ENCODE measurements at regions not wholly inside any gene's neighbourhood (a gene's known extent, or its start where the extent isn't known, plus 50 kb on each side); places are given as distances from the start of the nearest gene placed in this dataset.
"Not testable (repeated sequence)": the region's sequence is repeated elsewhere in the genome, so short reads cannot be mapped to it uniquely, and the experiment has no call there.

DNA sequence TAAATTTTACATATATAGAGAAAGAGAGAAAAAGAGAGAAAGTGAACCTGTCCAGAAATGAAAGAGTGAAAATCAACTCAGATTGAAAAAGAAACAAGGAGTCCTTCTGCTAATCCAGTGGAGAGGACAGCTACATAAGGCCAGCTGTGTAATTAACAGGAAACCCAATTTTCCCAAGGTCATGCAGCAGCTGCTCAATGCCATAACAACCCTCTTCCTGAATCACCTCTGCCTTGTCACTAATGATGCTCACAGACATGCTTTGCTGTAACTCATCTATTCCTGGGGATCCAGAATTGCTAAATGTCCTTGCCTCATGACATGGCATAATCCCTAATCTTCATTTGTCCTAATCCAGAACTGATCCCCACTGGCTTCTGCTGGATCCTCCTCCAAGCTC lies 288.6 kb downstream of the NEBL start:
- no peak for DNase-seq

DNA sequence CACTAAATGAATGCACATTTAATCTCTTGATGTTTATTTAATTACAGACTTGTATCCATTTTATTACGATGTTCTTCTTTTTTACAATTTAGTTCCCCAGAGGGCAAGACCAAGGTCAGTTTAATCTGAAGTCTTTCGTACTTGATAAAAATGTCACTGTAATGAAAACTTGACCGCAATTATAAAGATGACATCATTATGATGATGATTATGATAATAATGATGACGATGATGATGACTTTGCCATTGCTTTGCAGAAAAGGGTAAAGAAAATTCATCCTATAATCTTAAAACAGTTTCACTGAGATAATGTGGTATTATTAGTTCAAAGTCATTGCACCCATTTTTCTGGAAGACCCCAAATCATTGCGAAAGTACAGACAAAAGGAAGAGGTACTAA lies 290.1 kb downstream of the NEBL start:
- DNase-seq: no peak

DNA sequence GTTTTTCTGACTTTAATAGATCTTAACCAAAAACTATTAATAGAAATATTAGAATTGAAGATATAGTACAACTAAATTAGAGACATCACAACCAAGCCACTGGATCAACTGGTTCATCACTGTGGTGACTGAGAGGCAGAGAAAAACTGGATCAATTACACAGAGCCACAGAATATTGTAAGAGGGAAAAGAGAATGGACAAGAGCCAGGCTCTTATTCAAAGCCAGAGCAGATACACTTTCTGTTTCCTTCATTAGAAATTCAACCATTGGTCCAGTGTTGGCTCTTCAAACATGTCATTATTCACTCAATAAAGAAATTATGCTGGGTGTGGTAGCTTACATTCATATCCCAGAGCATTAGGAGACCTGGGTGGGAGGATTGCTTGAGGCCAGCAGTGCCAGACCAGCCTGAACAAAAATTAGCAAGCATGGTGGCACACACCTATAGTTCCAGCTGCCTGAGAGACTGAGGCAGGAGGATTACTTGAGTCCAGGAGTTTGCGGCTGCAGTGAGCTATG lies 295.1 kb downstream of the NEBL start:
- DNase-seq: no peak

DNA sequence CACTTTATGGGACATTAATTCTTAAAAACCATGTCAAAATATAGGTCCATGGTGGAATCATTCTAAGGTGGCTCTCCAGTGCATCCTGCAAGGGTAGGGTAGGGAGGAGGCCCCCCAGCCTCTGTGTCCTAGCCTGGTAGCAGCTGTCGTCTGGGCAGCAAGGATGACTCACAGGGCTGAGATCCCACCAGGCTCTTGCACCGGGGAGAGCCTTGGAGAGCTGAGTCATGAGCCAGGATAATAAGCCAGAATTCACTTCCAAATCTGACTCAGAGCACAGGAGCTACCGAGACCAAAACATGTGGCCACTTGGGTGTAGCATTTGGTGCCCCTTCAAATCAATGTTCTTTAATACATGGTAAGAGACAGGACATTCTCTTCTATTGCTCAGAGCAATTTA lies 298.5 kb downstream of the NEBL start:
- DNase-seq: no peak

DNA sequence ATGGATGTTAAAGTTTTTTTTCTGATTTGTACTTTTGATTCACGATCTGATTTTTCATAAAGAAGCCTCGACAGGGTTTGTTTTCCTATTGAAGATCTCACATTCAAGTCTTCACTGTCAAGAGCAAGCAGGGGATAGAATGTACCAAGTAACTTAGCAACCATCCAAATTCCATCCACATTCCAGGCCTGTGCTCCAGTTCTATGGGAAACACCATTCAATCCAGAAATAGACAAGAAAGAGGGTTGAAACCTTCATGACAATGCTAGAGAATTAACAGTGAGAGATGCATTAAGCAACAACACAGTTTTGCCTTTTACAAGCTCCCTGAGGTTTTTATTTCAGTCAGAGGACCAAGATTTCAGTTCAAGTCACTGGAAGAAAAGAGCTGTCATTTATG lies 300.2 kb downstream of the NEBL start:
- DNase-seq: no peak

DNA sequence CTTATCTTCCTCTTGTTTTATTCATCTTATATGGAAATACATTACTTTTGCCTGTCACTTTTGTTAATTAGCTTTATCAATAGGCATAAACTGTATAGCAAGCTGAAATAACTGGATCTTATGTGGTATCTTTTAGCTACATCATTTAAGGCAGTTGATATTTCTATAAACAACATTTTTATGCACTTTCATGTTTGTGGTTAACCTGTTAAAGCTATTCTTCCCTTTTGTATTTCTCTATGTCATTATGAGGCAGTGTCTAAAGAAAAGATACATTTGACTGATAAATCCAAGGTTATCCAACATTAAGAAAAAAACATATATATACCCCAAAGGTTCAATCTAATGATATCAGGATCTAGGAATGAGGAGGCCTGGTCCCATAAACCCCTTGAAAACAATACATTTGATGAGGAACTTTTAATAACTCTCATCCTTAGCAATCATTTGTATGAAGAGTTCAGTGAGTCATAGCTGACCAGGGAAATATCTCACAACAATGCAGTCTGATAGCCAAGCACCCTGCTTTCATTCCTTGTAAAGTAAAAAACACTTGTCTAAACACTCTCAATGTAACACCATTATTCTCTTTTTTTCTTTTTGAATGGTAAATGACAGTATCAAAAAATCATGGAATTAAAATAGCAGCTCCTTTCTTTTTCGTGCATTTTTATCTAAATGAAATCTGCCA lies 300.9 kb downstream of the NEBL start:
- DNase-seq: no peak

DNA sequence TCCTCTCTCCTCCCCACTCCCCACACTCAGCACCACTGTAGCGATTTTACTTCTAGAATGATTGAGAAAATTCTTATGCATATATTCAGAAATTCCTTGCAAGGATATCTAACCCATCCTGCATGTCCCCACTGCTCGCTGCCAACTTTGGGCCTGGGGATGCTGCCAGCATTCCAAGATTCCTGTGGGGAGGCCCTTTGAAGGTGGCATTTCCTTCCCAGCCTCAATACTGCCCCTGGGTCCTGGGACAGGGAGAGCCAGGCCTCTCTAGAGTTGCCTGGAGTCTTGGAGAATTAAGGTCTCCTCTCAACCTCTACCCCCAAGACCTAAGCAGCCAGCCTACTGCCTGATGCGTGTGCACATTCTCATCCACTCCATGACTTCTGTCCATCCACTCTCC lies 303.5 kb downstream of the NEBL start:
- no peak for DNase-seq

DNA sequence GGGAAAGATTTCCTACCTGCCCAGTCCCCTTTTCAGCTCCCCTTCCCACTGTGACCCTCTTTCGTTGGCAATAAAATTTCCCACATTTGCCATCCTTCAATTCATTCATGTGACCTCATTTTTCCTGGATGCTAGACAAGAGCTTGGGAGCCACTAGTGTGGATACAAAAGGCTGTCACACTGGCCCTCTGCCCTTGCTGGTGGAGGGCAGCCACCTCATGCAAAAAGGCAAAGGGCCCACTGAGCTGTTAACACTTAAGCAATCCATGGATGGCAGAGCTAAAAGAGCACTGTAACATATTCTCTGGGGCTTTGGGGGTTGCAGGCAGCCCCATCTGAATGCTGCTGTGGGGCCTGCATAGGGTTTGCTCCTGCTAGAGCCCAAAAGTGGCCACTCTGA lies 315.1 kb downstream of the NEBL start:
- DNase-seq: no peak

DNA sequence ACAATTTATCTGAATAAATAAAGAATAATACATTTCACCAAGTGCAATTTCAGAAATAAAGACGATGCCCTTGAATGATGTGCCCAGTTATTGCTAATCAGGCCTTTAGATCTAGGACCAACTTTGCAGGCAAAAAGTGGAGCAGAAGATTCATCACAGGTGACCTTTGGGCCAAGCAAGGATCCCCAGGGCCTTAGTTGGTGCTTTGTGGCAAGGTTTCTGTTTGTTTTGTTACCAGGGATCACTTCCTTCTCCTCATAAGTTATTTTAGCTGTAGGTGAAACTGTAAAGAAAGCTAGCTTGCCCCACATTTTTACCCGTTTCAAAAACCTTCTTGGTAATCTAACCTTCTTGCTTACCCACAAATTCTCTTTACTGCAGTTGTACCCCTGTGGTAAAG lies 323.2 kb downstream of the NEBL start:
- DNase-seq: no peak

DNA sequence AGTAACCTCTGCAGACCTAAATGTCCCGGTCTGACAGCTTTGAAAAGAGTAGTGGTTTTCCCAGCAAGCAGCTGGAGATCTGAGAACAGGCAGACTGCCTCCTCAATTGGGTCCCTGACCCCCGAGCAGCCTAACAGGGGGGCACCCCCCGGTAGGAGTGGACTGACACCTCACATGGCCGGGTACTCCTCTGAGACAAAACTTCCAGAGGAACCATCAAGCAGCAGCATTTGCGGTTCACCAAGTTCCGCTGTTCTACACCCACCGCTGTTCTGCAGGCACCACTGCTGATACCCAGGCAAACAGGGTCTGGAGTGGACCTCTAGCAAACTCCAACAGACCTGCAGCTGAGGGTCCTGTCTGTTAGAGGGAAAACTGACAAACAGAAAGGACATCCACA lies 341.1 kb downstream of the NEBL start:
- not testable (repeated sequence) for DNase-seq

DNA sequence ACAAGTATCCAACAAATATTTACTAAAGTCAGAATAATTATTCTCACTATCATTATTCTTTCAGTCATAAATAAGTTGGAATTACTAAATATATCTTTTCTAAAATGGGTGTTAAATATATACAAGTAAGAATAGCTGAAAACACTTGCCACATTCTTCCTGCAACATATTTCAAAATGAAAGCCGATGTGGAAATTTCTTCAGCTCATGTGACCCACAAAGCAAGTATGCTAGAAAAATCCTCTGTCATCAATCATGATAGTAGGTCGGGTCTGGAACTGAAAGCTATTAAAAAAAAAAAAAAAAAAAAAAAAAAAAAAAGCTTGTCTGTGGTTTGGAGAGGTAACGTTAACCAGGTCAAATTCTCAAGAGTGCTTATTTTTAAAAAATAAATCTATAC lies 344.7 kb downstream of the NEBL start:
- DNase-seq: peak in 1 of 2 experiments; percentile 1

DNA sequence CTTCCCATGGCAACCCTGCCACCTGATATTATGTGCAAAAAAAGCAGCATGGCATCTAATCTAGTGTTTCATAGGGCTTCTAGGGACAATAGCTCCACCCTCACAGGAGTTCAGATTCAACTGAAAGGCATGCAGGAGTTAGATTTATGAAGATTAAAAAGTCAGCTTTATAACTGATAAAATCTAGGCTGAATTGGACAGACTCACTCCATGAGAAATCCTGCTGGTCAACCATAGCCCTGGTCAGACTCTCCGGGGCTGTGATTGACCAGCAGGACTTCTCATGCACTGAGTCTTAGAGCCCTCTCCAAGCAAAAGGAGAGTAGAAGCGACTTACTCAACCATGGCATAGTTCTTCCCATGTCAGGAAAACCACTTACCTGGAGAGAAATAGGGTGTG lies 345.4 kb downstream of the NEBL start:
- DNase-seq: no peak

DNA sequence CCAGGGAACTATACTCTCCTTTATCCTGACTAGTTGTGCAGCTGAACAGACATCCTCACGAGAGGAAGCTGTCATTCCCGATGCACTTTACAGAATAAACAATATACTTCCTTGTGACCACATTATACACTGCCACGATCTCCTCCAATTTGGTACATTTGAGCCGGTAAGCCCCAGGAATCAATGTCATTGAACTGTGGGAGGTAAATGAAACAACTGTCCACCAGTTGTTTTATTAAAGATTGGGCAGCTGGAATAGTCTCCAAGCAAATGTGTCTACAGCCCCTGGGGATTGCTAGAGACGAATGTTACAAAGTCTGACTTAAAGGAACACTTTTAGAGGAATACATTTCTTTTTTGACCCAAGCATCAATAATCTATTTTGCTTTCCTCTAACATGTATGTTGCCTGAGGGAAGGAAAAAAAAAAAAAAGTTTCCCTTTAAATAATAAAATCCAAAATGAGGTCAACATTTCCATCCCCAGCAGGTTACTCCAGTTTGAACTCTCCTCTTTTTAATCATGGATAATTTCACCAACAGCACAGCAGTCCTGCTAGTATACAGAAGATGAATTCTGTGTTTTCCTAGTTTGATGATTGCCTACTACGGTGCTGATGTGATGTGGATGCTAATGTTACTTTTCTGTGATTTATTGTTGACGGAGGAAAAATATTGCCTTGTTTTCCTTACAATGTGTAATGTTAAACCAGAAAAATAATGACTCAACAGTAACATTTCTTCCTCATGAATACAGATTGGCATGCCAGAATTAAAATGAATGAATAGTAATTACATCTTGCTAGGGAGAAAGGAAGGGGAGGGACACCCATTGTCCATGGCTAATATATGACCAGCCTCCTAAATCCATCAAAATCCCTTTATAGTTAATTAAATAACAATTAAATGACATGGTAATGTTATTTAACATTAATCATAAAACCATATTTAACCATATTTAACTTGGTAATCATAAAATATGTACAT lies 360.9 kb downstream of the NEBL start:
- no peak for DNase-seq

DNA sequence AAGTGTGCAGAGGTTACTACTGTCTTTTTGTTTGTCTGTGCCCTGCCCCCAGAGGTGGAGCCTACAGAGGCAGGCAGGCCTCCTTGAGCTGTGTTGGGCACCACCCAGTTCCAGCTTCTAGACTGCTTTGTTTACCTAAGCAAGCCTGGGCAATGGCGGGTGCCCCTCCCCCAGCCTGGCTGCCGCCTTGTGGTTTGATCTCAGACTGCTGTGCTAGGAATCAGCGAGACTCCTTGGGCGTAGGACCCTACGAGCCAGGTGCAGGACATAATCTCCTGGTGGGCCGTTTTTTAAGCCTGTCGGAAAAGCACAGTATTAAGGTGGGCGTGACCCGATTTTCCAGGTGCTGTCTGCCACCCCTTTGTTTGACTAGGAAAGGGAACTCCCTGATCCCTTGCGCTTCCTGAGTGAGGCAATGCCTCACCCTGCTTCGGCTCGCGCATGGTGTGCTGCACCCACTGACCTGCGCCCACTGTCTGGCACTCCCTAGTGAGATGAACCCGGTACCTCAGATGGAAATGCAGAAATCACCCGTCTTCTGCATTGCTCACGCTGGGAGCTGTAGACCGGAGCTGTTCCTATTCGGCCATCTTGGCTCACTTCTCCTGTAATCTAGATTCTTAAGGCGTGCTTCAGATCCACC lies 365.7 kb downstream of the NEBL start:
- DNase-seq: not testable (repeated sequence)

DNA sequence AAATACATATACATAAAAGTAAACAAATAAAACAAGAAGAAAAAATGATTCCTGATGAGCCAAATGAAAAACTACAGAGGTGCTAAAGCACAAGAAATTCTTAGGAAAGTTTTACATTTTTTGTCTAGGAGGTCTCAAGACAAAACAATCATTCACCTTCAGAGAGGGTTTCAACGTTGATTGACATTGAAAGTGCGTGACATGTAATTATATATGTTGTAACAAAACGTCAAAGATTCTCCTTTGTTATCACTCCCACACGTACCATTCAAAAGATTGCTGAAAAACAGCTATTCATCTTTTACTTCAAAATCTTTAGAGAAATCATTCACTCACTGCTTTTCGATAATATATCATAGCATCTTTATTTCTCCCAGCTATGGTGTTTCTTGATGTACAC lies 375.9 kb downstream of the NEBL start:
- DNase-seq: no peak

DNA sequence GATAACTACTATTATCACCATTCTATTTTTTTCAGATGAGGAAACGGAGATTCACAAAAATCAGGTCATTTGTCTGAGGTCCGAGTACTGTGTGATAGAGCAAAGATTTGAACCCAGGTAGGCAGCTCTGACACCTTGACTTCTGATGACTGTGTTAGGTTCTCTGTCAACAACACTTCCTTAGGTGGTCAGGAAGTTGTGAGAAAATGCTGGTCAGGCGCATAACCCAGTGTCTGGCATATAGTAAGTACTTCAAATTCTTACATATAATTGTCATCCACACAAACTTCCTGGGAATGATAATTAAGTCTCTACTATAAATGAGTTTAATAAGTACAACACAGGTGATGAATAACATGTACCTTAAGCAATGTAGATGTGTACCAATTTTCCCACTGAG lies 381.5 kb downstream of the NEBL start:
- DNase-seq: no peak

DNA sequence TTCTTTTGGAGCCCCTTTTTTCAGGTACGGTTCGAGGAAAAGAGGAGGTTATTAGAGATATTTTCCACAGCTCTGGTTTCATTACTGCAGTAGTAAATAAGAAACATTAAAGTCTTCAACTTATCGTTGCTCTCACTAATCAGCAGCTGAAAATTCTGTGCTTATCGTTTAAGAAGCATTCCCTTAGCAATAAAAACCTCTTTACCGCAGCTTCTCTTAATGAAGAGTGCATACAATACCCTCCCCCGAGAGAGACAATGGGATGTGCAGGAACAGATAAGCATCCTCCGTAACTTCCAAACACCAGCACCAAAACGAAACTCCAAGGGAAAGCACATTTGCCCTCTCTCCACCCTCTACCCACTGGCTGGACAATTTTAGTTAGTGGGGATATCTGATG lies 384.5 kb downstream of the NEBL start:
- no peak for DNase-seq

DNA sequence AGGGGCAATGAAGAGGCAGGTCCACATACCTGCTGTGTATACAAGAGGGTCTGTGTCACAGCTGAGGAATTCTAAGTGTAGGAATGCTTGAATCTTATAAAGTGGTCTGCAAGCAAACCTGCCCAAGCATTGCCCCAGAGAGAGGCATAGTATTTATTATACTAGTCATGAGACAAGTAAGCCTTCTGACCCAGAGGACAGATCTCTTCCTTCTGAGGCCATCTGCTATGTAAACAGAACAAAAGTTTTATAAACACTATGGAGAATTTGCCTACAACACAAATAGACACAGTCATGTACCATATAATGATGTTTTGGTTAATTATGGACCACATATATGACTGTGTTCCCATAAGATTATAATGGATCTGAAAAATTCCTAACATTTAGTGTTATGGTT lies 388.2 kb downstream of the NEBL start:
- DNase-seq: no peak

DNA sequence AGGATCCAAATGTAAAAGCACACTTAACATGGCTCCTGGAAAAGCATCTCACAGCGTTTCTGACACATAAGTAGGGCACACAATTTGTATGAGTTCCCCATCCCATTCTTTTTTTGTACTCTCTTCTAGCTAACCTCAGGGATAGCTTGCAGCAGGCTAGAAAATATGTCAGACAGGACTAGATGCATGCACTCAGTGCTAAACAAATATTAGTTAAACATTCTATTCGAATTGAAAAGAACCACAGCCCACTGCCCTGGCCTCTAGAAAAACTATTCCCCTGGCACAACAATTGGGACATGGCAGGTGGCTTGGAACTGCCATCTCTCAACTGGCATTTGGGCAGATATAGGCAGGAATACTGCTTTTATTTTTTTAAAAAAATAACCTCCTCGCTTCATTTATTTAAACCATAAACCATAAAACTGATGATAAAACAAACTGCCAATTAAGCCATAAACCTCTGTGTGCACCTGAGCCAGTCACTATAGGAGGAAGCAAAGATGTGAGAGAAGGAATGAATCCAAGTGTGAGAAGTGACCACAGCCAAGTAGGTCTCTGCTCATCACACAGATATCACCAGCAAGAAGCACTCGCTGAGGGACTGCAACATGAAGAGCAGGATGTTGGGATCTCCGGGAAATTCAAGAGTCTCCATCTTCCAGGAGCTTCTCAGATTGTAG lies 394.1 kb downstream of the NEBL start:
- no peak for DNase-seq

DNA sequence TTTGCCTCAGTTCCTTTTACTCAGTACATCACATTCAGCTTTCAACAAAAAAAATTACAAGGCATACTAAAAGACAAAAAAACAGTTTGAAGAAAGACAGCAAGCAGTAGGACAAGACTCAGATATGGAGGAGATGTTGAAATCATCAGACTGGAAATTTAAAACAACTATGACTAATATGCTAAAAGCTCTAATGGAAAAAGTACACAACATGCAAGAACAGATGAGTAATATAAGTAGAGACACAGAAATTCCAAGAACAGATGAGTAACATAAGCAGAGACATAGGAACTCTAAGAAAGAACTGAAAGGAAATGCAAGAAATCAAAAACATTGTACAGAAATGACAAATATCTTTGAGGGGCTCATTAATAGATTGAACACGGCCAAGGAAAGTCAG lies 402.6 kb downstream of the NEBL start:
- DNase-seq: no peak

DNA sequence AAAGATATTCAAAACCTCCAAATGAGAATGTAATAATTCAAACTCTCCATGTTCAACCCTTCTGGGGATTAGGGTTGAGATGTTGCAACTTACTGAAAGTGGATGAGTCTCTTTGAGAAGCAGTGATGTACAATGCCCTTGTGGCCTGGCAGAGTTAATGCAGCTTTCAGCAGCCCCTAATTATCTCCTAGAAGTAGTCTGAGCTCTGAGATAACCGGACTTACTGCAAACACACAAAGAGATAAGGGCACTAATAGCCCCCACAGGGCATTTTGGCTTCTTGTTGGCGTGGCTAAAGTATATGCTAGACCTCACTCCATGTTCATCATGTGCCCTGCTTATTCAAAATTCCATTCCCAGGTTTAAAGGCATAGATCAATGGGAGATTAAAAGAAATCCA lies 404.7 kb downstream of the NEBL start:
- DNase-seq: no peak

DNA sequence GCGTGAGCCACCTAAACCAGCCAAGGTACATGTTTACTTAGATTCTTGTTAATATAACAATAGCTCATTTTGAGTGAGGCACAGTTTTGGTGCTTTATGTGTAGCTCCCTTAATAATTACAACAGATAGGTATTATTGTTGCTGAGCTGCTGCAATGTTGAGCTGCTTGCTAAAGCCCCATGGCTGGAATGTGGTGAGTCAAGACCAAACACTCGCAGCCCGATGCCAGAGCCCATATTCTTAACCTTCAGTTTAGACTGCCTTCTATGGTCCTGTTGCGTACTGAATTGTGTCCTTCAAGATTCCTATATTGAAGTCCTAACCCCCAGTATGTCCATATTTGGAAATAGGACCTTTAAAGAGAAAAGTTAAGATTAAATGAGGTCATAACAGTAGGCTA lies 407.1 kb downstream of the NEBL start:
- no peak for DNase-seq

DNA sequence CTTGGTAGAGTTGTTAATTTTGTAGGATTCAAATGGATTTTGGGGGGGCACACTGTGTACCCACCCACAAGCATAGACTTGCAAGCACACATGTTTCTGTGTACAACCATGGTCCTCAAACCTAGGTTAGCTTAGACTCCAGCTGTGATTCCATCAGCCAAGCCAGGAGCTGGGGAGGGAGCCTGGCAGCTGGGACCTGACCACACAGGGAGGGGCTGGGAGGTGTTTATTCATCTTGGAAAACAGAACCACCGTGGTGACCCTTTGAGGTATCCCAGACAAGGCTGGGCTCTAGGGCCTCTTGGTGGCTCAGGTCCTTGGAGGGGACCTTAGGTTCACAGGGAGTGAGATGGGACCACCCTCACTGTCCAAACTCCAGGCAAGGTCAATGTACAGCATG lies 410.3 kb downstream of the NEBL start:
- no peak for DNase-seq
